HPDE6-E6E7 (cell line): ENCODE measurements at regions not wholly inside any gene's neighbourhood (a gene's known extent, or its start where the extent isn't known, plus 50 kb on each side); places are given as distances from the start of the nearest gene placed in this dataset.

ENCODE experiments used
- DNase-seq: peaks from one replicate; pipeline ENCODE4 v3.0.0; 2011; ENCODE audit warnings: missing footprints; ENCODE audit errors: extremely low spot score

- DNase-seq, result no peak
Measured at GRCh38 chr11:59302991-59303390, 55.7 kb upstream of the OR5AN1 start.

GRCh38 chr11:59295435-59295834, 63.3 kb upstream of the OR5AN1 start:
- DNase-seq, result no peak

GRCh38 chr11:59292611-59293010, 66.1 kb upstream of the OR5AN1 start:
- DNase-seq, result no peak

GRCh38 chr11:59291228-59291627, 67.5 kb upstream of the OR5AN1 start:
- no peak for DNase-seq

- DNase-seq, result no peak
Measured at GRCh38 chr11:59289356-59290181, 69.1 kb upstream of the OR5AN1 start.

GRCh38 chr11:59285716-59286260, 72.9 kb upstream of the OR5AN1 start:
- DNase-seq, result no peak

- no peak for DNase-seq
Measured at GRCh38 chr11:59284773-59285129, 72.0 kb upstream of the MPEG1 start.

GRCh38 chr11:59283825-59284772, 71.4 kb upstream of the MPEG1 start:
- DNase-seq, result no peak

- DNase-seq, result no peak
Measured at GRCh38 chr11:59283311-59283710, 70.6 kb upstream of the MPEG1 start.

GRCh38 chr11:59281177-59281576, 68.5 kb upstream of the MPEG1 start:
- no peak for DNase-seq

GRCh38 chr11:59273373-59273841, 60.7 kb upstream of the MPEG1 start:
- DNase-seq, result no peak

- DNase-seq, result no peak
Measured at GRCh38 chr11:59272771-59273372, 60.1 kb upstream of the MPEG1 start.

- DNase-seq, result no peak
Measured at GRCh38 chr11:59271811-59272327, 59.1 kb upstream of the MPEG1 start.

- DNase-seq, result no peak
Measured at GRCh38 chr11:59271247-59271755, 58.6 kb upstream of the MPEG1 start.

- peak; percentile 28 for DNase-seq
Measured at GRCh38 chr11:59267736-59268475, 55.2 kb upstream of the MPEG1 start.

- DNase-seq, result no peak
Measured at GRCh38 chr11:59267196-59267595, 54.5 kb upstream of the MPEG1 start.

GRCh38 chr11:59266491-59266890, 53.8 kb upstream of the MPEG1 start:
- DNase-seq, result peak; percentile 81

GRCh38 chr11:59265735-59266134, 53.0 kb upstream of the MPEG1 start:
- DNase-seq, result no peak

- DNase-seq, result no peak
Measured at GRCh38 chr11:59264736-59265135, 52.0 kb upstream of the MPEG1 start.

- peak; percentile 41 for DNase-seq
Measured at GRCh38 chr11:59263225-59263894, 50.6 kb upstream of the MPEG1 start.
